ENCODE measurements at regions not wholly inside any gene's neighbourhood (a gene's known extent, or its start where the extent isn't known, plus 50 kb on each side); places are given as distances from the start of the nearest gene placed in this dataset.

DNA sequence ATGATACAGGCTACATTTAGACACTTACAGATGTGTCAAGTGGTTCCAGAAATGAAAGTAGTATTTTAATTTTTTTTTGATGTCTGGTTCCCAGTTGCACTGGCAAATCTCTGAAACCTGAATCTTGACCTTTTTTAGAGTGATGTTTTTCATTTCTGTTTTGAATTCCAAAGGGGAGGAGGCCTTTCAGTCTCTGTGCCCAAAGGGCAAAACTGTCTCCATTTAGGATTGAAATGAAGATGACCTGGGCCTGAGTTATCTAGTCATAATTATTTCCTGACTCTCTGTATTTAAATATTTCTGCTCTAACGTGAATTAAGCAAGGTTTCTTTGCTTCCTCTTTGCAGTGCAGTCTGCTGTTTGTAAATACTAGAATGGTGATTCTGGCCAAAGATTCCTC lies 252.9 kb upstream of the ZFP64 start:
- no peaks in the 10 kb centered on the region for H3K27me3 ChIP-seq (ENCODE audit: insufficient read depth, low read length, poor library complexity, severe bottlenecking)

DNA sequence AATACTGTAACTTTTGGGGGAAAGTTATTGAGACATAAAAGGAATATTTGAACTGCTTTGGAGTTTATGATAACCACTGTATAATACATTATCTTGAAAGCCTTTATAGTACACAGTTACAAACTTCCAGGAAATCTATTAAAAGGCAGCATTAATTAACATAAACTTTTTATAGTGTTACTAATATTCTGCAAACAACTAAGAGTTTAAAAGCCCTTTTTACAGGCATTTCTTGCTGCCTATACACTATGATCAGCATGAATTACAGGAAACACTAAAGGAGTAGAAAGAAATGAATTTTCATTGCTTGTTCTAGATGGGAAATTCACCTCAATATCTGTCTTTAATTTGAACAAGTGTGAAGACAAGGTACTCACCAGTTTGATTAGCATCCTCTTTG lies 252.3 kb upstream of the ZFP64 start:
- Histone ChIP-seq H3K4me3 (ENCODE audit: low read length, poor library complexity, severe bottlenecking) (no peak overlapping the region), H3K4me2 (ENCODE audit: low read depth, low read length, poor library complexity, severe bottlenecking) (no peak overlapping the region), H3K27me3 (ENCODE audit: insufficient read depth, low read length, poor library complexity, severe bottlenecking) (no peaks in the 10 kb centered on the region), H4K20me1 (ENCODE audit: insufficient read depth, low read length, poor library complexity, severe bottlenecking) (no peaks in the 10 kb centered on the region), H3K9me2 (replicated peaks; ENCODE audit: low read depth, low read length) (no peaks in the 10 kb centered on the region), H3K79me2 (ENCODE audit: insufficient read depth, low read length) (no peaks in the 10 kb centered on the region), H3K9ac (ENCODE audit: low read depth, low read length, poor library complexity, severe bottlenecking) (no peak overlapping the region), H2AFZ (ENCODE audit: low read length) (no peak overlapping the region), H3K36me3 (ENCODE audit: insufficient read depth, low read length) (no peaks in the 10 kb centered on the region), H3F3A (ENCODE audit: low read depth) (no peaks in the 10 kb centered on the region), H3K9me3 (ENCODE audit: insufficient read depth, low read depth, low read length) (no peaks in the 10 kb centered on the region), H3K4me1 (ENCODE audit: insufficient read depth, low read length, poor library complexity, severe bottlenecking) (no peaks in the 10 kb centered on the region)
- no peak for TF ChIP-seq EZH2phosphoT487 (IDR thresholded peaks at IDR 0.05; ENCODE audit: borderline replicate concordance)
- TF ChIP-seq, protein P1, sequence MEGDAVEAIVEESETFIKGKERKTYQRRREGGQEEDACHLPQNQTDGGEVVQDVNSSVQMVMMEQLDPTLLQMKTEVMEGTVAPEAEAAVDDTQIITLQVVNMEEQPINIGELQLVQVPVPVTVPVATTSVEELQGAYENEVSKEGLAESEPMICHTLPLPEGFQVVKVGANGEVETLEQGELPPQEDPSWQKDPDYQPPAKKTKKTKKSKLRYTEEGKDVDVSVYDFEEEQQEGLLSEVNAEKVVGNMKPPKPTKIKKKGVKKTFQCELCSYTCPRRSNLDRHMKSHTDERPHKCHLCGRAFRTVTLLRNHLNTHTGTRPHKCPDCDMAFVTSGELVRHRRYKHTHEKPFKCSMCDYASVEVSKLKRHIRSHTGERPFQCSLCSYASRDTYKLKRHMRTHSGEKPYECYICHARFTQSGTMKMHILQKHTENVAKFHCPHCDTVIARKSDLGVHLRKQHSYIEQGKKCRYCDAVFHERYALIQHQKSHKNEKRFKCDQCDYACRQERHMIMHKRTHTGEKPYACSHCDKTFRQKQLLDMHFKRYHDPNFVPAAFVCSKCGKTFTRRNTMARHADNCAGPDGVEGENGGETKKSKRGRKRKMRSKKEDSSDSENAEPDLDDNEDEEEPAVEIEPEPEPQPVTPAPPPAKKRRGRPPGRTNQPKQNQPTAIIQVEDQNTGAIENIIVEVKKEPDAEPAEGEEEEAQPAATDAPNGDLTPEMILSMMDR (conservative IDR thresholded peaks at IDR 0.05; ENCODE audit: low read length), result no peak

More for the DNA sequence above, 252.9 kb upstream of the ZFP64 start:
- Histone ChIP-seq H3K9ac (ENCODE audit: low read depth, low read length, poor library complexity, severe bottlenecking) (no peak overlapping the region), H2AFZ (ENCODE audit: low read length) (no peak overlapping the region), H3K9me3 (ENCODE audit: insufficient read depth, low read depth, low read length) (no peaks in the 10 kb centered on the region), H3F3A (ENCODE audit: low read depth) (no peaks in the 10 kb centered on the region), H3K4me3 (ENCODE audit: low read length, poor library complexity, severe bottlenecking) (no peak overlapping the region), H3K36me3 (ENCODE audit: insufficient read depth, low read length) (no peaks in the 10 kb centered on the region), H3K4me1 (ENCODE audit: insufficient read depth, low read length, poor library complexity, severe bottlenecking) (no peaks in the 10 kb centered on the region), H3K4me2 (ENCODE audit: low read depth, low read length, poor library complexity, severe bottlenecking) (no peak overlapping the region), H3K9me2 (replicated peaks; ENCODE audit: low read depth, low read length) (no peaks in the 10 kb centered on the region), H4K20me1 (ENCODE audit: insufficient read depth, low read length, poor library complexity, severe bottlenecking) (no peaks in the 10 kb centered on the region), H3K79me2 (ENCODE audit: insufficient read depth, low read length) (no peaks in the 10 kb centered on the region)
- TF ChIP-seq, protein P1 (conservative IDR thresholded peaks at IDR 0.05; ENCODE audit: low read length), result no peak
- TF ChIP-seq EZH2phosphoT487 (IDR thresholded peaks at IDR 0.05; ENCODE audit: borderline replicate concordance), result no peak

DNA sequence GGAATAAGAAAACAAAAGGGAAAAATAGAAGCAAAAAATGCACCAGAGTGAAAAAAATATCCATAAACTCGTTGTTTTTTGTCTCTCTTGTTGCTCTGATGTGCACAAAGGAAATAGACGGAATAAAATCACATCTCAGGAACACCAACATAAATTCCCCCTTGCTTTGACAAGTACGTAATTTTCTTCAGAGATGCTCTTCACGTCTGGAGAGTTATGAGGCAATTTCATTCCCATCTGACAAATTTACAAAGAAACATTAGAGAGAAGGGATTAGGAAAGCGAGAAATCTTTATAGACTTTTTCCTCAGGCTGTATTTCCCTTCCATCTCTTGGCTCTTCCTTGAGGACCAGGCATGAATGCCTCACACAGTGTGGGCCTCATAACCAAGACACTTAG lies 250.1 kb upstream of the ZFP64 start:
- no peak for TF ChIP-seq EZH2phosphoT487 (IDR thresholded peaks at IDR 0.05; ENCODE audit: borderline replicate concordance)
- TF ChIP-seq, protein P1 (conservative IDR thresholded peaks at IDR 0.05; ENCODE audit: low read length), result no peak
- Histone ChIP-seq H3K79me2 (ENCODE audit: insufficient read depth, low read length) (no peaks in the 10 kb centered on the region), H3K9ac (ENCODE audit: low read depth, low read length, poor library complexity, severe bottlenecking) (no peak overlapping the region), H2AFZ (ENCODE audit: low read length) (no peak overlapping the region), H3K4me1 (ENCODE audit: insufficient read depth, low read length, poor library complexity, severe bottlenecking) (no peaks in the 10 kb centered on the region), H3K9me3 (ENCODE audit: insufficient read depth, low read depth, low read length) (no peaks in the 10 kb centered on the region), H4K20me1 (ENCODE audit: insufficient read depth, low read length, poor library complexity, severe bottlenecking) (no peaks in the 10 kb centered on the region), H3K9me2 (replicated peaks; ENCODE audit: low read depth, low read length) (no peaks in the 10 kb centered on the region), H3K4me2 (ENCODE audit: low read depth, low read length, poor library complexity, severe bottlenecking) (no peak overlapping the region), H3K36me3 (ENCODE audit: insufficient read depth, low read length) (no peaks in the 10 kb centered on the region), H3K4me3 (ENCODE audit: low read length, poor library complexity, severe bottlenecking) (no peak overlapping the region), H3F3A (ENCODE audit: low read depth) (no peaks in the 10 kb centered on the region), H3K27me3 (ENCODE audit: insufficient read depth, low read length, poor library complexity, severe bottlenecking) (no peaks in the 10 kb centered on the region)
